T-helper 22 cell (primary cell): ENCODE measurements at regions not wholly inside any gene's neighbourhood (a gene's known extent, or its start where the extent isn't known, plus 50 kb on each side); places are given as distances from the start of the nearest gene placed in this dataset.

ENCODE experiments used
- DNase-seq: peaks from one replicate; pipeline ENCODE4 v3.0.0-alpha.2; 2020; ENCODE audit warnings: low read depth

- no peak for DNase-seq
These were observed 128.3 kb downstream of the AACS start for GRCh38 chr12:125193376-125194152.

- DNase-seq, result no peak
These were observed 129.0 kb downstream of the AACS start for GRCh38 chr12:125194163-125194773.

- DNase-seq, result no peak
These were observed 129.8 kb downstream of the AACS start for GRCh38 chr12:125194987-125195386.

- DNase-seq, result no peak
These were observed 132.1 kb downstream of the AACS start for GRCh38 chr12:125197326-125197725.

- DNase-seq, result no peak
These were observed 133.4 kb downstream of the AACS start for GRCh38 chr12:125198652-125199051.

GRCh38 chr12:125201090-125201489 lies 135.9 kb downstream of the AACS start:
- DNase-seq, result no peak

GRCh38 chr12:125201940-125202339 lies 136.7 kb downstream of the AACS start:
- DNase-seq, result no peak

- no peak for DNase-seq
These were observed 137.2 kb downstream of the AACS start for GRCh38 chr12:125202421-125202820.

GRCh38 chr12:125203145-125203765 lies 138.0 kb downstream of the AACS start:
- DNase-seq, result no peak

- no peak for DNase-seq
These were observed 140.2 kb downstream of the AACS start for GRCh38 chr12:125205386-125205785.

GRCh38 chr12:125206711-125207110 lies 141.5 kb downstream of the AACS start:
- DNase-seq, result no peak

- DNase-seq, result no peak
These were observed 143.1 kb downstream of the AACS start for GRCh38 chr12:125208334-125208733.

- no peak for DNase-seq
These were observed 143.7 kb downstream of the AACS start for GRCh38 chr12:125208942-125209341.

- DNase-seq, result no peak
These were observed 145.0 kb downstream of the AACS start for GRCh38 chr12:125210104-125210755.

GRCh38 chr12:125211464-125211863 lies 146.2 kb downstream of the AACS start:
- DNase-seq, result no peak

GRCh38 chr12:125214289-125214688 lies 149.1 kb downstream of the AACS start:
- no peak for DNase-seq

GRCh38 chr12:125216756-125217155 lies 151.5 kb downstream of the AACS start:
- DNase-seq, result no peak

GRCh38 chr12:125217308-125217707 lies 152.1 kb downstream of the AACS start:
- no peak for DNase-seq

- DNase-seq, result no peak
These were observed 153.7 kb downstream of the AACS start for GRCh38 chr12:125218952-125219351.

GRCh38 chr12:125220404-125221273 lies 155.4 kb downstream of the AACS start:
- no peak for DNase-seq

GRCh38 chr12:125221602-125222001 lies 156.4 kb downstream of the AACS start:
- no peak for DNase-seq

- no peak for DNase-seq
These were observed 157.6 kb downstream of the AACS start for GRCh38 chr12:125222876-125223275.
